ENCODE measurements at regions not wholly inside any gene's neighbourhood (a gene's known extent, or its start where the extent isn't known, plus 50 kb on each side); places are given as distances from the start of the nearest gene placed in this dataset.

GRCh38 chr11:134586726-134587125 lies 174.7 kb upstream of the B3GAT1 start:
- H2AFZ ChIP-seq (ENCODE audit: low read length), result no peak overlapping the region
- H3K27ac ChIP-seq (ENCODE audit: insufficient read depth, low read length), result no peak overlapping the region
- no peak for DNase-seq (ENCODE audit: low read depth in 2 of 2)
- no peak overlapping the region for H3K4me3 ChIP-seq (replicated peaks in 1 of 4; ENCODE audit: control extremely low read depth in 1 of 4, insufficient read depth in 1 of 4, low read depth in 3 of 4, low read length in 4 of 4)
- H3K27me3 ChIP-seq (ENCODE audit: control insufficient read depth, insufficient read depth, low read length), result no peaks in the 10 kb centered on the region
- H4K20me1 ChIP-seq (ENCODE audit: control insufficient read depth, extremely low read depth, insufficient read depth, low read length), result no peaks in the 10 kb centered on the region
- no peaks in the 10 kb centered on the region for H3K4me1 ChIP-seq (ENCODE audit: control insufficient read depth, extremely low read depth, insufficient read depth, low read length)
- no peaks in the 10 kb centered on the region for H3K36me3 ChIP-seq (ENCODE audit: control insufficient read depth, insufficient read depth, low read length)
- H3K9me3 ChIP-seq (ENCODE audit: control insufficient read depth, insufficient read depth, low read depth, low read length), result no peaks in the 10 kb centered on the region
- TF ChIP-seq CTCF (conservative IDR thresholded peaks at IDR 0.05 in 1 of 2, IDR thresholded peaks at IDR 0.05 in 1 of 2; ENCODE audit: low read depth in 1 of 2, low read length in 2 of 2) (no peak), EZH2 (IDR thresholded peaks at IDR 0.05; ENCODE audit: low read length, missing control alignments) (no peak)
- no peaks in the 10 kb centered on the region for H3K79me2 ChIP-seq (ENCODE audit: control insufficient read depth, insufficient read depth, low read length)
- no peak overlapping the region for H3K4me2 ChIP-seq (ENCODE audit: extremely low read depth, insufficient read depth, low read length)
- H3K9ac ChIP-seq (ENCODE audit: insufficient read depth, low read length), result no peak overlapping the region

- Histone ChIP-seq H3K27ac (ENCODE audit: insufficient read depth, low read length) (no peak overlapping the region), H3K4me2 (ENCODE audit: extremely low read depth, insufficient read depth, low read length) (no peak overlapping the region), H3K9me3 (ENCODE audit: control insufficient read depth, insufficient read depth, low read depth, low read length) (no peaks in the 10 kb centered on the region), H3K79me2 (ENCODE audit: control insufficient read depth, insufficient read depth, low read length) (no peaks in the 10 kb centered on the region), H2AFZ (ENCODE audit: low read length) (no peak overlapping the region), H3K9ac (ENCODE audit: insufficient read depth, low read length) (no peak overlapping the region), H3K27me3 (ENCODE audit: control insufficient read depth, insufficient read depth, low read length) (no peaks in the 10 kb centered on the region), H3K4me3 (replicated peaks in 1 of 4; ENCODE audit: control extremely low read depth in 1 of 4, insufficient read depth in 1 of 4, low read depth in 3 of 4, low read length in 4 of 4) (no peak overlapping the region), H3K4me1 (ENCODE audit: control insufficient read depth, extremely low read depth, insufficient read depth, low read length) (no peaks in the 10 kb centered on the region), H3K36me3 (ENCODE audit: control insufficient read depth, insufficient read depth, low read length) (no peaks in the 10 kb centered on the region), H4K20me1 (ENCODE audit: control insufficient read depth, extremely low read depth, insufficient read depth, low read length) (no peaks in the 10 kb centered on the region)
- no peak for DNase-seq (ENCODE audit: low read depth in 2 of 2)
- TF ChIP-seq EZH2 (IDR thresholded peaks at IDR 0.05; ENCODE audit: low read length, missing control alignments) (no peak), CTCF (conservative IDR thresholded peaks at IDR 0.05 in 1 of 2, IDR thresholded peaks at IDR 0.05 in 1 of 2; ENCODE audit: low read depth in 1 of 2, low read length in 2 of 2) (no peak)
These were observed 173.9 kb upstream of the B3GAT1 start for GRCh38 chr11:134585666-134586610.

GRCh38 chr11:134584706-134585445 lies 172.8 kb upstream of the B3GAT1 start:
- TF ChIP-seq CTCF (conservative IDR thresholded peaks at IDR 0.05 in 1 of 2, IDR thresholded peaks at IDR 0.05 in 1 of 2; ENCODE audit: low read depth in 1 of 2, low read length in 2 of 2) (no peak), EZH2 (IDR thresholded peaks at IDR 0.05; ENCODE audit: low read length, missing control alignments) (no peak)
- Histone ChIP-seq H4K20me1 (ENCODE audit: control insufficient read depth, extremely low read depth, insufficient read depth, low read length) (no peaks in the 10 kb centered on the region), H3K79me2 (ENCODE audit: control insufficient read depth, insufficient read depth, low read length) (no peaks in the 10 kb centered on the region), H3K9ac (ENCODE audit: insufficient read depth, low read length) (no peak overlapping the region), H3K4me2 (ENCODE audit: extremely low read depth, insufficient read depth, low read length) (no peak overlapping the region), H2AFZ (ENCODE audit: low read length) (no peak overlapping the region), H3K36me3 (ENCODE audit: control insufficient read depth, insufficient read depth, low read length) (no peaks in the 10 kb centered on the region), H3K4me3 (replicated peaks in 1 of 4; ENCODE audit: control extremely low read depth in 1 of 4, insufficient read depth in 1 of 4, low read depth in 3 of 4, low read length in 4 of 4) (no peak overlapping the region), H3K27me3 (ENCODE audit: control insufficient read depth, insufficient read depth, low read length) (no peaks in the 10 kb centered on the region), H3K4me1 (ENCODE audit: control insufficient read depth, extremely low read depth, insufficient read depth, low read length) (no peaks in the 10 kb centered on the region), H3K27ac (ENCODE audit: insufficient read depth, low read length) (no peak overlapping the region), H3K9me3 (ENCODE audit: control insufficient read depth, insufficient read depth, low read depth, low read length) (no peaks in the 10 kb centered on the region)
- no peak for DNase-seq (ENCODE audit: low read depth in 2 of 2)
